ENCODE measurements at regions not wholly inside any gene's neighbourhood (a gene's known extent, or its start where the extent isn't known, plus 50 kb on each side); places are given as distances from the start of the nearest gene placed in this dataset.
A peak's percentile ranks its signal among the peaks of the same experiment; 100 is the strongest.
"Not testable (repeated sequence)": the region's sequence is repeated elsewhere in the genome, so short reads cannot be mapped to it uniquely, and the experiment has no call there.

DNA sequence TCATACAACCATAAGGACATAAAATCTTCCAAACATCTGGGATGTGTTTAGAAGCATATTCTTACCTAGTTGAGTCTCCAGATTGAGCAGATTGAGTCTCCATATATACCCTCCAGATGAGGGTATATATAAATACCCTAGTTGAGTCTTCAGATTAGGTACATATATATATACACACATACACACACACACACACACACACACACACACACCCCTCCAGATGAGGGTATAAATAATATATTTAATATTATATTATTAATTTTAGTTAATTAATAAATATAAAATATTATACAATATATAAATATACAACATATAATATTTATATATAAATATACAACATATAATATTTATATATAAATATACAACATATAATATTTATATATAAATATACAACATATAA is 2219.1 kb downstream of the PCDH7 start:
- not testable (repeated sequence) for DNase-seq

DNA sequence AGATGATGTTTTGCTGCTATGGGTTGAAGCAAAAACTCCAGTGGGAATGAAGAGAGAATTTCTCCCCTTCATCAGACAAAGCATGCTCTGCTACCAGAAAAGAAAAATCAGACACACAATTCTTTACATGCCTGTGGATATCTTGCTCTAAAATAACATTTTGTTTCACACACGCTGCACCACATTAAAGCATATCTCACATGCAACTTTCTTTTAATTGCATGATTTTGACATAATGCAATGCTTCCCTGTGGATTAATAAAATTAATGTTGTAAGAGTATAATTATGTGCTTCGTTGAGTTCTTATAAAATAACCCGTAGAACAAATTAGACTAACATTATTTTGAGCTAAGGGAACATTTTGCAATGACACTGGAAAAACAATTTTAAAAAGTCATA is 2230.7 kb downstream of the PCDH7 start:
- DNase-seq, result no peak

DNA sequence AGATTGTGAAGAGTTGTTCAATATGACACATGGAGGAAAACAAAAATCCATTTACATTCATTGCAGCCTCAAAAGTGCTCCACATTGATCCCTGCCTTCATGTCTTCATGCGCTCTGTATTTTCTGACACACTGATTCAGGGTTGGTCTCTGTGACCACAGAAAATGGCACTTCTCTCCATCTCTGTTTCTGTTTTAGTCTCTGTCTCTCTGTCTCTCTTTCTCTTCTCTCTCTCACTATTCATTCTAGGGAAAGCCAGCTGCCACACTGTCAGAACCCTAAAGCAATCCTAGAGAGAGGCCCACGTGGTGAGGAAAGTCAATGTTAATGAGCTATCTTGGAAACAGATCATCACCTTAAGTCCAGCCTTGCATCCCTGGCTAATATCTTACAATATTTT is 2238.4 kb downstream of the PCDH7 start:
- no peak for DNase-seq

DNA sequence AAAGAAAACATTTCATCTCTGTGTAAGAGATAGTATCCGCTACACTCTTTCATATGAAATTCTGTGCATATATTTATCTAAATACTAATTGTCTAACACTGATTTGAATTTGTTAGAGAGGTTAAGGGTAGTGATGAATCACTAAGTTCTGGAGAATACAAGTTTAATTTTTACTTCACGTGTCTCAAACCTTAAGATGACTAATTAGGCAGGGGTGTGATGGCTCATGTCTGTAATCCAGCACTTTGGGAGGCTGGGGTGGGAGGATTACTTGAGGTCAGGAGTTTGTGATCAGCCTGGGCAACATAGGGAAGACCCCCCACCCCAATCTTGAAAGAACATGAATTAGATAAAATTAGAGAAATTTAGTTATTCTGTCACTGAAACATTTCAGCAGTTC is 2241.9 kb downstream of the PCDH7 start:
- no peak for DNase-seq

DNA sequence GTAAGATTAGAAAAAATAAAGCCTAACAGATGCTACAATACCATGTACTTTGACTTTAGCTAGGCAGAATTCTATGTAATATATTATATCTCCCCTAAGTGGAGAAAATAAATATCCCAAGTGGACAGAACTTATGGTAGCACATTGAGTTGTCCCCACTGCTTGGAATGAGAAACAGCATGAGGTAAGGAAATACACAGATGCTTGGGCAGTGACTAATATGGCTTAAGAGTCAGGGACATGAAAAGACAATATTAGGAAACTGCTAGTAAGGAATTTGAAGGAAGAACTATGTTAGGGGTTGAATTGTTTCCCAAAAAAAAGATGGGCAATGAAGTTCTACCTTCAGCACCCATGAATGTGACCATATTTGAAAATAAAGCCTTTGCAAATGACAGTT is 2265.1 kb downstream of the PCDH7 start:
- no peak for DNase-seq

DNA sequence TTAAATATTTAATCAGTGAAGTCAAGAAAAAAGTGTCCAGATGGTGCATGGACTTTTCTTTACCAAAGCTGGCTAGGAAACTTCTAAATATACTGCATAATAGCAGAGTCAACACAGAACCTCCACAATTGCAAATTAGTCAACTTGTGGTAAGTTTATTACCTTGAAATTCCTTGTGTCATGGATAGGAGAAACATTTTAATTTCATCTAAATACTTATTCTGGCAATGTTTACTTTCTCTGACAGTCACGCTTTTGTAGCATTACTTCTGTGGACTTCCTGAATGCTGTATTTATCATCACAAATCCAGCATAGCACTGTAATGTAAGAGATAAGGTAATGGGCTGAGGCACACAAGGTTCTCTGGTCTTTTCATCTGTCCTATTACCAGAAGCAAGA is 2266.1 kb downstream of the PCDH7 start:
- no peak for DNase-seq

DNA sequence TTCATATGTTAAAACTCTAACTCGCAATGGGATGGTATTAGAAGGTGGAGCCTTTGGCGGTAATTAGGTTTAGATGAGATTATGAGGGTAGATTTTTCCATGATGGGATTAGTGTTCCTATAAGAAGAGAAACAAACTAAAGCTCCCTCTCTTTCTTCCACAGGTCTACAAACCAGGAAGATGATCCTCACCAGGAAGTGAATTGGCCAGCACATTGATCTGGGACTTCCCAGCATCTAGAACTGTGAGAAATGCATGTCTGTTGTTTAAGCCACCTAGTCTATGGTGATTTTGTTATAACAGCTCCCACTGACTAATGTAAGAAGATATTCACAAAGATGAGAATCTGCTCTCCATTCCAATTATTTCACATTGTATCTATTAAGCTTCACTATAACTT is 2266.9 kb downstream of the PCDH7 start:
- DNase-seq, result no peak

DNA sequence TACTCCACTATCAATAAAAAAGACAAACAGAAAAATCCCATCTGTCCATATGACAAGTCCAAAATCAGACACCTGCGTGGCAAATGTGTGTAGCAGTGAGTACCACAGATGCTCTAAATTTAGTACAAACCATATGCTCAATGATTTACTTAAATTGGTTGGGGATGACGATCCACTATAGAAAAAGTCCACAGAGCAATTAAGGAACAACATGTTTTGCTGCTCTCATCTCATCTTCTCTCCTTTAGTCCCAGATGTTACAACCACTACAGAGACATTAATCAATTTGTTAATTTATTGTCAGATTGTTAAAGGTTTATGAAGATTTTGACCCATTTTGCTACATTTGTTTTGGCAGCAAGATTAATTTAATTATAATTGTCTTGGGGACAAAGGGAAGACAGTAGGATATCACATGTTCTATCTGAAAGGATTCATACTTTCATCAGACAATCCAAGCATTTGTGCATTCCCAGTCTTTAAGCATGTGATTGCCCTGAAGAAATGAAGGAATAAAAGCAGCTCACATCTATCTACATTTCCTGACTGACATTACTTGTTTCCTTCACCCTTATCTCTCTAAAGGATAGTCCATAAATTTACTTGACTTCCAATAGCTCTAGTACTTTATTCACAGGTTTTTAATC is 2268.1 kb downstream of the PCDH7 start:
- DNase-seq, result no peak

DNA sequence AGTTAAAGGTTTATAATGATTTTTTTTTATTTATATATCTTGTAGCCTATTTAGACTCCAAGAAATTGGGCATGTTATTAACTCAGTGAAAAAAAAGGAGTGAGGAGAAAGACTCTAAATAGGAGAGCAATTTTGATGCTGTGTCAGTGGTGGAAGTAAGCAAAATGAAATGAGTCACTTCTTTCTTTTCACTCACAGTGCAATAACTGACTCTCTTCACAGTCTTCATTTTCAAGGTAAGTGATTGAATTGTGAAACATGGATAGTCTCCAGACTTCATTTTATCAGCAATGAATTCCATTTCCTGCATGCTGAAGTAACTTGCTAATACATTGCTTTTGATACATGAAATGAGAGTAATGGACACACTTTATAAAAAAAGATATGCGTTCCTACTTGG is 2271.5 kb downstream of the PCDH7 start:
- DNase-seq, result no peak

DNA sequence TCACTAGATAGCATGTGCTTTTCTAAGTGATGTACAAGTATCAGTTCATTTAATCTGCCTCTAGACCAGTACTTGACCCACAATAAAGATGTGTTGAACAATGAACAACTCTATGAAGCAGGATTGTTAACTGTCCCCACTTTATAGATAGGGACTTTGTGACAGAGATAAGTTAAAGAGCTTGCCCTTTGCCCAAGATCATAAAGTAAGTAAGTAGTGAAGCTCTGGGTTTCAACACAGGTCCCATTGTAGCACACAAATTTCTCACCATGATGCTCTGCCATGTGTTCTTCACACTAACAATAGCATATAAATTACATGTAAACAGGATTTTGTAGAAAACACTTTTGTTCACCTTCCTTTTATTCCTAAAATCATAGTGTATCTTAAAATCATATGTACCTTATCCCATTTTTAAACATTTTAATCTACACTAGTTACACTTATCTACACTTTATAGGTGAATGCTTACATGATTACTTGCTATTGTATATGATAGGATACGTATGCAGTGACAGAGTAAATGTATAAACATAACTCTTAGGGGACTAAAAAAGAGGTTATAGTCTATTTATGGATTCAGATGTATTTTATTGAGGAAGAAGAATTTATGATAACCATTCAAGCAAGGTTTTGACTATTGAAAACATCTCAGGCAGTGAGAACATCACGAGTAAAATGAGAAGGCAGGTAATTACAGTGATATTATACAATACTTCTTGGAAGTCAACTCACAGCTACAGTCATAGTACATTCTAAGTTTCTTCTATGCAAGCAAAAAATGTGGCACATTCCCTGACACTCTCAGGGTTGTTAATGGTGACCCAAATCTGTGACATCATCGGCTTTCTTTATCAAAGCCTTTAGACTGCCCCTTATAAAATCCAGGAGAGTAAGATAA is 2275.1 kb downstream of the PCDH7 start:
- no peak for DNase-seq

DNA sequence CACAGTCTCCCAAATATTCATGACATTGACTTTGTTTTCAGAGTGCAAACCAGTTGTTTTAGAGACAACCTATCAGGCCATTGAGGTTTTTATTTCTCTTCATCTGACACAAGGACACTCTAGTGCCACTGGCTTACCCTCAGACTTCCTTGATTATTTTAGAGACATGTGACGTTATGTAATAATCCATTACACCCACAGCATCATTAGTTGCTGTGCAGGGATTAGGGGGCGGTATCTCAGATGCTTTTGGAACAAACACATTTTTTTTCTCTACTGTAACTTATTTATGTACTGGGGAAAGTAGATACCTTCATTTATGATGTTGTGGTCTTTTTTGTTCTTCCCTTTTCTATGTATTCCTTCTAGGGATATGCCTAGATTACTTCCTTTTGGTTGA is 2293.1 kb downstream of the PCDH7 start:
- DNase-seq, result no peak

DNA sequence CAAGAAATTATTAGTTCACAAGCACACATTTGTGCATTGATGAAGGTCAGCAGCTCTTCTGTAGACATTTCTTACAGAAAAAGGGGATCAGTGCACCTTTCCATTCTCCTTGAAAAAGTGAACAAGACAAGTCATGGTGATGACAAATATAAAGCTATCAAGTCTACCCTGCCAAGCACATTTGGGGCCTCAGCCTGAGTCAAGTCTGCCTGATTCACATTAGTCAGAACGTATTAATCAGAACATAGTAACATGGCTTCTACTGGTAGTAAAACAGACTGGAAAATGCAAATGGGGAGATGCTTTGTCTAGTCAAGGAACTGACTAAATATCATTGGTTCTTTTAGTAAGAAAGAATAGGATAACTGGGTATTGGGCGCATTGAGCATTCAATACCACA is 2305.1 kb downstream of the PCDH7 start:
- DNase-seq, result no peak

DNA sequence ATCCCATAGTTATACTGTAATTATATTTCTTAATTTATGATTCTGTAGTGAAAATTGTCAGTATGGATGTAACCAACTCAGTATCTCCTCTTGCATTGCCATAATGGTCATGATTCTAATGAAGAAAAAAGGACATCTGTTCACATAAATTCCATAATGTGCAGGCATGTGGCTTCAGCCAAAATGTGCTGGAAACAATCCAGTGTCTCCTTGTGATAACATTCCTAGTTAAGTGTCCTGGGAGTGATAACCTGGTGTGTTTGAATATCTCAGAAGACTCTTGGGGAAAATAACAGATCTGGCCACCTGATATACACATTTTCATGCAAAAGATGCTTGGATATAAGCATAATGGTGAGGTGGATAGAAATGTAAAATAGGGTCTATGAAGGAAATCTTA is 2309.8 kb downstream of the PCDH7 start:
- DNase-seq, result no peak

DNA sequence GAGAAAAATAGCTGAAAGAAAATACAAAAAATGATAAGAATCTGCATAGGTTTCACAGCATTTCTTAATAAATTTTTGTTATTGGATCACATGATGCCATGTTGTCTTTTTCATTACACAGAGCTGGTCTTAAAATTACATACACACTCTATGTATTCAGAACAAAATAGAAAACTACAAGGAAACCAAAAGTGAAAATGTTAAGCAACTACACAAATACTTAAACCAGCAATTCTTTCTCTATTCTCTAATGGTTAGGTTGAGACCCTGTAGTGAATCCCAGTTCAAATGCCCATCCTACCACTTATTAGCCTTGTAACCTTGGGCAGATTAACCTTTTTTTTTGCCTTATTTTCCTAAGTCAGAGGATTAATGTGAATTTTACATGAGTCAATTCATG is 2311.2 kb downstream of the PCDH7 start:
- no peak for DNase-seq

DNA sequence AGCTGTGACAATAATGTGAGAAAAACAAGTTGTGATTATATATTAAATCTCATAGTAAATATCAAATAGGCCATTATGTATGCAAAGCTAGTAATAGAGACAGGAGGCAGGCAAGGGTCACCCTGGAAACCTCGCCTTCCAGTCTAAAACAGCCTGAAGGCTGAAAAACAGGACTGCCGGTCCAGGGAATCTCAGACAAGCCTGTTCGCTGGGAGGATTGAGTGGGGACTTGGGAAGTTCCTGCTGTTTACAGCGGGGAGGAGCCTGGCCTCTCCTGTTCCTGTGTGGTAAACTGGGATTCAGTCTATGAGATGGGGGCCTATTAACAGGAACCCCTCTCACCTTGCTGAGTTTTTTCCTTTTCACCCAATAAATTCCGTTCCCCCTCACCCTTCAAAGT is 2317.3 kb downstream of the PCDH7 start:
- peak in 1 of 2 experiments; percentile 33 for DNase-seq

DNA sequence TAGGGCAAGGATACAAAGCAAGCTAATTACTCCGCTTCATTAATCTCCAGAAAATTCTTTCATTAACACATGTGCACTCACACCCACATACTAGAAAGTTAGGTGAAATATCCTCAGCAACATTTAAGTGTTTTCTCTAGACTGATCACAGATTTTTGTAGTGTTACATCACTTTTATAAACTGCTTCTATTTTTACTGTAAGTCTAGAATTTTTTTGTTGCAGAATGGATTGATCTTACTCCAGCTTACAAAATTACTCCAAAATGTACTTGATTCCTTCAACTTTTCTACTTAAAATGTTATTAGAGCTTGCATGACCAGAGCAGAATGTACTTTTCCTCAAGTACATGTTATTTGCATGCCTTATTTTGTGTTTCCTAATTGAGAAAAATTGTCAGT is 2325.2 kb downstream of the PCDH7 start:
- no peak for DNase-seq

DNA sequence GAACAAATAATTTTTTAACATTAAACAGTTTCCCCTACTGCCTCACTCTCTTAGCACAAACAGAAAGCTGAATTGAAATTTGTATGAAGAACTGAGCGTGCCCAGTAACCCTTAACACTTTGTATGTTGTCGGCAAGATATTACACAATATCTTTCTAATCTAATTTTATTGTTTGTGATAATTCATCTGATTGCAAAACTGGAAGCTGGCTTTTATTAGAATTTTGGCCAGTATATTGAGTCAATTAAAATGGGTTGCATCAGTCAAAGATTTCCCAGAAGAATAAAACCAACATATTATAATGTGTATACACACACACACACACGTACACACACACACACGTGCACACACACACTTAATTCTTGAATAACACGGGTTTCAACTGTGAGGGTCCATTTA is 2332.1 kb downstream of the PCDH7 start:
- DNase-seq, result no peak

DNA sequence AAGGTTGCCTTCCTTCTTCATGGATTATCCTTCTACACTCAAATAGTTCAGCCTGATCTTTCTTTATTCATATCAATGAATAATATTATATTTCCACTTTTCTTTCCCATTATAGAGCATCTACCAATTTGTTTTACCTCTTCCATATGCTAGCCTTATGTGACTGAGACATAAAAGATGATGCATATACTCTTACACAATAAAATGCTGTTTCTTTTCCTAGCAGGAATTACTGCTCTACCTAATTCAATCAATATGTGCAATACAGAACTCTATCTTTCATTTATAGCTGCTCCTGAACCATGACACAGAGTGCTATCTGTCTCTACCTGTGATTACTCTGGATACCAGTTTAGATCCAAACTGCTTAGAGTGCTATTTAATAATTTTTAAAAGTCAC is 2334.0 kb downstream of the PCDH7 start:
- no peak for DNase-seq

DNA sequence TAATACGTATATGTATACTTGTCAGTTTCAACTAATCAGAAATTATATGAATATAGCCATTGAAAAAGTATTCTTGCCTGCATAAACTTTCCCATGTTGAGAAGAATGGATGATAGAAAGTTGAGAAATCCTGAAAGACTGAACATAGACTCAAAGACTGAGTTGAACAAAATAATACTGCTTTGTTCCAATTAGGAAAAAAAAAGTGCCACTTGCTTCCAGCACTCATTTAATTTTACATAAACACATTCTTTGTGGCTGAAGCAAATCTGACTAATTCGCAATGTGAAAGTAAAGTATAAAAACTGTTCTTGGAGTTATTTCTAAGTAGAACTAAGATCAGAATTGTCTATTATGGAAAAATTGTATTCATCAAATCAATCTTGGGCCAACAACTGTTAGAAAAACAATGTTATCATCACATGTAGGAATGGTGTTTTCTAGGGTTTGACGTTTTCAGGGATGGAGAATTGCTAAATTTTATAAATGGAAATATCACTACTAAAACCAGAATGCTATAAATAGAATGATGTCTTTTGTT is 2334.6 kb downstream of the PCDH7 start:
- DNase-seq, result no peak

DNA sequence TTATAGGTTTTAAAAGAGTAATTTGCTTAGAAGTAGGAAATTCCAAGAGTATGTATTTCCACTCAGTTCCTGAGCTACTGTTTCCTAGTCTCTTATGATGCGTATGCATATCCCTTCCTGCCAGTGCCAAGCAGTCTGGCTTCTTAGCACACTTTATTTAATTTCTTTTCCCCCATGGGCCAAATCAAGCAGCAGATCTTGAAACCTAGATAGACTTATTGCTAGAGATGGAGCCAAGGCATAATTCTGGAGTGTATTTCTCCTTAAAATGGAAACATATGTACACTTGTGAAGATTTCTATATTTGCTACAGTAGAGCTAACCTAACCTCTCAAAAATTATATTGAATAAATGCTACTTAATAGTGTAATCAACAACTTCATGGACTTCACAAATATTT is 2337.6 kb downstream of the PCDH7 start:
- no peak for DNase-seq

DNA sequence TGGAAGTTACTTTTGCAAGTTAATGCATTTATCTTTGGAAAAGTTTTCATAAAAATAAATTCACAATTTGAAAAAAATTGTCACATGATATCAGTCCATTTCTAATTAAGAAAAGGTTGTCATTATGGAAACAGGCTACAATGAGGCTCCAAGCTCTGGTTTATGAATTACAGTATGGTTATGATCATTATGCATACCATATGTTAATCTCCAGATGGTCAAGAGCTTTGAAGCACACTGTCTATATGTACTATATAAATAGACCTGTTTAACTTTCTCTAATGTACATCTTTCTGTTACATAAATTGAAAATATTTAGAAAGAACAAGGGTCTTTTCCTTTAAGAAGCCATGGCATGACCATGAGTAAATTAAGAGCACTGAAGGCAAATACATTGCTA is 2338.8 kb downstream of the PCDH7 start:
- DNase-seq, result no peak

DNA sequence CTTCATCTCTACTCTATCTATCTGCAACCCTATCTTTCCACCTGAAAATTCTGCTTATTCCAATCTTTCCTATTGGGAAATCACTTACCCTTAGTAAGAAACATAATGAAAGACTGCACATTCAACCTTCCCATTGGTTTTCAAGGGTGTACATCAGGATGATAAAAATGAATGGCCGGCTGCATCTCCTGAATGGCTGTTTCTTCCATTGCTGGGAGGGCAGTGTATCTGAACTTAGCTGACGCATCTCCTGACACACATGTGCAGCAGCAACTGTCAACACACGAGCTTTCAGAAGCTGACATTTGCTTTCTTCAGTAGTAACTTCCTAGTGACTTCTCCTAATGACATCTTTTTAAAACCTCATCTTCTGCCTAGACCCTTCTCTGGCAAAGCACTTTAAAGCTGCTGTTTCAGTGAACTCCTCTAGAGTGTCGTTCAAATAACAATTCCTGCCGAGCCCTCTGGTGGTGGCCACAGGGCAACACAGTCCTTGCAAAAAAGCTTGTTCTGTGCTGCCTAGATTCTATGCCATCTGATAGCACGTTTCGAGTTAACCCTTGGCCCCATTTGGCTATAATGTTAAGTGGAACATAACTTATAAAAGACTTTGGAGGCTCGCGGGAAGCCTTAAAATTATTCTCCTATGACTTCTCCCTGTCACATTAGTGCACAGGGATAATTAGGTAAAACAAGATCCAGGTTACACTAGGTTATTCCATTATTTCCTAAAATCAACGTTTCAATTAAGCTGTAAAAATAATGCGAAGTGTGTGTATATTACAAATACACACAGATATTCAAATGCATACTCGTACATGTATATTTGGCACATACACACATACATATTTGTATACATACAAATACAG is 2340.7 kb downstream of the PCDH7 start:
- DNase-seq, result peak; percentile 57 to 72

DNA sequence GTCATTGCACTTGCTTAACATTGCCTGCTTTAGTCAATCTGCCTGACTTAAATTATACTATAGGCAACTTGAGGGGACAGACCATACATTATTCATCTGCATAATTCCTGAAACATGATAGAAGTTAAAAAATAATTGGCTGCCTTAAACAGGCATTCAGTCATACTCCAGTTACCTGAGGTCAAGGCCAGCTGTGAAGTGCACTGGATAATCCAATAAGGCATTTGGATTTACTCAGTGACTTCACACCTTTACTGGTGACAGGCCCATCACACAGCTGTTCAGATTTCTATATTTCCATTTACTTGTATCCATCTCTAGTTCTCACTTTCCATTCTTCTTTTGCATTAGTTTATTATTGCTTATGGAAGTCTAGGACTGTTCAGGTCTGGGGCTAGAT is 2341.6 kb downstream of the PCDH7 start:
- DNase-seq, result no peak
